Natural killer cell (primary cell): ENCODE measurements at regions not wholly inside any gene's neighbourhood (a gene's known extent, or its start where the extent isn't known, plus 50 kb on each side); places are given as distances from the start of the nearest gene placed in this dataset.

Source experiments
- ATAC-seq, 3 donors: fragments of 150-1000 bp in 2 of 3; fragments of 200-7000 bp in 1 of 3; cut with Tn5 transposase; 1 replicate in 1 of 3; 2 replicates in 2 of 3; pipeline ENCODE4 v1.10.0; 2021; ENCODE audit warnings: mild to moderate bottlenecking in 2 of 3, moderate library complexity in 2 of 3
- DNase-seq, 2 donors: peaks; one replicate each; pipeline versions ENCODE4 v3.0.0 to v3.0.0-alpha.2; 2013 to 2021; ENCODE audit warnings: mixed read lengths in 1 of 2
- H3K27ac ChIP-seq: one replicate; pipeline ENCODE4 v1.5.1; 2013; ENCODE audit warnings: mild to moderate bottlenecking, low read length
- H3K27me3 ChIP-seq: one replicate; pipeline ENCODE4 v1.6.1; 2013; ENCODE audit warnings: low read length; ENCODE audit not compliant: control insufficient read depth, insufficient read depth
- H3K36me3 ChIP-seq: one replicate; pipeline ENCODE4 v1.6.1; 2013; ENCODE audit warnings: low read length; ENCODE audit not compliant: control insufficient read depth, insufficient read depth
- H3K4me1 ChIP-seq: one replicate; pipeline ENCODE4 v1.6.1; 2013; ENCODE audit warnings: low read length; ENCODE audit not compliant: control insufficient read depth, insufficient read depth
- H3K4me3 ChIP-seq: one replicate; pipeline ENCODE4 v1.5.1; 2013; ENCODE audit warnings: low read length
- H3K9me3 ChIP-seq: one replicate; pipeline ENCODE4 v1.6.1; 2013; ENCODE audit warnings: low read length; ENCODE audit not compliant: control insufficient read depth, insufficient read depth
- H3K27ac Mint-ChIP-seq, 2 donors: one replicate each; pipeline ENCODE4 v1.8.0; 2022; ENCODE audit warnings: mild to moderate bottlenecking in 2 of 2, mixed read lengths in 2 of 2, moderate library complexity in 1 of 2
- H3K27me3 Mint-ChIP-seq, 2 donors: one replicate each; pipeline ENCODE4 v1.8.0; 2022; ENCODE audit warnings: low read depth in 2 of 2, mixed read lengths in 2 of 2
- H3K36me3 Mint-ChIP-seq: one replicate; pipeline ENCODE4 v1.8.0; 2022; ENCODE audit warnings: mixed read lengths
- H3K4me1 Mint-ChIP-seq, 2 donors: one replicate each; pipeline ENCODE4 v1.8.0; 2022; ENCODE audit warnings: mixed read lengths in 2 of 2
- H3K4me3 Mint-ChIP-seq: one replicate; pipeline ENCODE4 v1.8.0; 2022; ENCODE audit warnings: mild to moderate bottlenecking, moderate library complexity, mixed read lengths
- H3K9me3 Mint-ChIP-seq, 2 donors: one replicate each; pipeline ENCODE4 v1.8.0; 2022; ENCODE audit warnings: mixed read lengths in 2 of 2
- CTCF ChIP-seq: fragments of 200-600 bp; IDR thresholded peaks from one replicate; pipeline ENCODE4 v1.8.0; 2022; ENCODE audit warnings: antibody characterized with exemption
- WGBS: methylation state at CpG from one replicate; pipeline ENCODE4 v1.1.7; 2013; ENCODE audit warnings: missing lambda C conversion rate; ENCODE audit not compliant: insufficient coverage; 5-methylcytosine and 5-hydroxymethylcytosine counted together
- intact Hi-C: fragments of 100-400 bp; cut with micrococcal nuclease; formaldehyde crosslinking; loops from one replicate; pipeline ENCODE4 v1.14.2; 2022

- DNase-seq (no peak), ATAC-seq (no peak)
- Histone ChIP-seq H3K4me1 (no peaks in the 10 kb centered on the region), H3K4me3 (no peak overlapping the region), H3K27me3 (no peaks in the 10 kb centered on the region), H3K36me3 (no peaks in the 10 kb centered on the region), H3K27ac (no peak overlapping the region), H3K9me3 (no peaks in the 10 kb centered on the region)
- Mint-ChIP-seq H3K27ac (no peak overlapping the region), H3K4me3 (no peak overlapping the region), H3K36me3 (no peaks in the 10 kb centered on the region), H3K27me3 (no peaks in the 10 kb centered on the region), H3K9me3 (peaks cover 6 to 9% of the 10 kb centered on the region in 2 donors), H3K4me1 (no peaks in the 10 kb centered on the region)
- no peak for TF ChIP-seq CTCF
- intact Hi-C loops, result no loop called here
- 77% methylated on average over 1 of the region's 1 CpG for WGBS
Observed at GRCh38 chr6:113475392-113475791, 381.8 kb upstream of the MARCKS start.

- ATAC-seq, result no peak
- intact Hi-C loops, result no loop called here
Observed at GRCh38 chr6:113476937-113477839, 380.0 kb upstream of the MARCKS start.

GRCh38 chr6:113480616-113481015 lies 376.5 kb upstream of the MARCKS start:
- intact Hi-C loops, result no loop called here
- Mint-ChIP-seq H3K4me3 (no peak overlapping the region), H3K9me3 (peaks cover 0 to 2% of the 10 kb centered on the region in 2 donors), H3K36me3 (no peaks in the 10 kb centered on the region), H3K27me3 (no peaks in the 10 kb centered on the region), H3K4me1 (no peaks in the 10 kb centered on the region), H3K27ac (no peak overlapping the region)
- no peak for ATAC-seq
- Histone ChIP-seq H3K27ac (no peak overlapping the region), H3K4me3 (no peak overlapping the region), H3K4me1 (no peaks in the 10 kb centered on the region), H3K27me3 (no peaks in the 10 kb centered on the region), H3K9me3 (no peaks in the 10 kb centered on the region), H3K36me3 (no peaks in the 10 kb centered on the region)
- TF ChIP-seq CTCF, result no peak
- WGBS, result 89% methylated on average over 3 of the region's 3 CpGs
- DNase-seq, result no peak

More at GRCh38 chr6:113476937-113477839, 380.0 kb upstream of the MARCKS start:
- Mint-ChIP-seq H3K9me3 (peaks cover 4 to 6% of the 10 kb centered on the region in 2 donors), H3K36me3 (no peaks in the 10 kb centered on the region), H3K4me1 (no peaks in the 10 kb centered on the region), H3K27me3 (no peaks in the 10 kb centered on the region), H3K27ac (no peak overlapping the region), H3K4me3 (no peak overlapping the region)
- H3K4me1 ChIP-seq, result no peaks in the 10 kb centered on the region
- no peaks in the 10 kb centered on the region for H3K27me3 ChIP-seq
- DNase-seq, result no peak
- WGBS, result 79% methylated on average over 4 of the region's 5 CpGs
- no peak for TF ChIP-seq CTCF
- H3K27ac ChIP-seq, result no peak overlapping the region
- no peaks in the 10 kb centered on the region for H3K36me3 ChIP-seq
- H3K9me3 ChIP-seq, result no peaks in the 10 kb centered on the region
- no peak overlapping the region for H3K4me3 ChIP-seq
